Fibroblast of lung (primary cell): ENCODE measurements at regions not wholly inside any gene's neighbourhood (a gene's known extent, or its start where the extent isn't known, plus 50 kb on each side); places are given as distances from the start of the nearest gene placed in this dataset.

Experiments
- DNase-seq, 2 donors: peaks; one replicate each; pipeline versions ENCODE4 v3.0.0 to v3.0.0-alpha.2; 2010; ENCODE audit warnings: low read depth in 2 of 2
- H2AFZ ChIP-seq: 2 replicates; pipeline ENCODE4 v1.5.1; 2012; ENCODE audit warnings: low read length, control low read depth, inconsistent platforms
- H3K27ac ChIP-seq: 2 replicates; pipeline ENCODE4 v1.5.1; 2011; ENCODE audit warnings: low read length, control low read depth; ENCODE audit not compliant: insufficient read depth
- H3K27me3 ChIP-seq: 2 replicates; pipeline ENCODE4 v1.5.1; 2011; ENCODE audit warnings: mild to moderate bottlenecking, low read length; ENCODE audit not compliant: control insufficient read depth, insufficient read depth
- H3K36me3 ChIP-seq: 2 replicates; pipeline ENCODE4 v1.5.1; 2011; ENCODE audit warnings: low read length; ENCODE audit not compliant: control insufficient read depth, insufficient read depth
- H3K4me1 ChIP-seq: 2 replicates; pipeline ENCODE4 v1.5.1; 2011; ENCODE audit warnings: low read length; ENCODE audit not compliant: control insufficient read depth, insufficient read depth; ENCODE audit errors: extremely low read depth
- H3K4me2 ChIP-seq: 2 replicates; pipeline ENCODE4 v1.5.1; 2011; ENCODE audit warnings: low read length, control low read depth; ENCODE audit not compliant: insufficient read depth; ENCODE audit errors: extremely low read depth
- H3K4me3 ChIP-seq, 4 experiments: fragments of 200-600 bp in 1 of 4; sonication (generic) in 1 of 4; replicated peaks in 1 of 4; 2 replicates each; pipeline ENCODE4 v1.5.1; 2011 to 2016; ENCODE audit warnings: low read length in 4 of 4, low read depth in 3 of 4, mild to moderate bottlenecking in 3 of 4, control low read depth in 2 of 4, inconsistent platforms in 1 of 4, mixed read lengths in 1 of 4; ENCODE audit not compliant: insufficient read depth in 1 of 4; ENCODE audit errors: control extremely low read depth in 1 of 4
- H3K79me2 ChIP-seq: 2 replicates; pipeline ENCODE4 v1.5.1; 2012; ENCODE audit warnings: mild to moderate bottlenecking, low read length, inconsistent platforms; ENCODE audit not compliant: control insufficient read depth, insufficient read depth
- H3K9ac ChIP-seq: 2 replicates; pipeline ENCODE4 v1.5.1; 2011; ENCODE audit warnings: mild to moderate bottlenecking, low read length, control low read depth; ENCODE audit not compliant: insufficient read depth
- H3K9me3 ChIP-seq: 2 replicates; pipeline ENCODE4 v1.5.1; 2012; ENCODE audit warnings: low read depth, low read length; ENCODE audit not compliant: control insufficient read depth, insufficient read depth
- H4K20me1 ChIP-seq: 2 replicates; pipeline ENCODE4 v1.5.1; 2011; ENCODE audit warnings: low read length; ENCODE audit not compliant: control insufficient read depth, insufficient read depth; ENCODE audit errors: extremely low read depth
- EZH2 ChIP-seq: IDR thresholded peaks from 2 replicates; pipeline ENCODE4 v1.5.1; 2012; ENCODE audit warnings: low read length, control low read depth, mild to moderate bottlenecking; ENCODE audit errors: missing control alignments
- TF ChIP-seq, protein P1 (sequence below), 2 donors: IDR thresholded peaks in 1 of 2; conservative IDR thresholded peaks in 1 of 2; 1 replicate in 1 of 2; 2 replicates in 1 of 2; pipeline ENCODE4 v1.5.1; 2011 to 2012; ENCODE audit warnings: low read length in 2 of 2, control low read depth in 1 of 2, inconsistent platforms in 1 of 2, low read depth in 1 of 2, mild to moderate bottlenecking in 1 of 2

- no peak for DNase-seq
- Histone ChIP-seq H3K9ac (no peak overlapping the region), H3K9me3 (no peaks in the 10 kb centered on the region), H3K4me3 (no peak overlapping the region), H3K79me2 (no peaks in the 10 kb centered on the region), H4K20me1 (no peaks in the 10 kb centered on the region), H2AFZ (no peak overlapping the region), H3K4me2 (no peak overlapping the region), H3K36me3 (no peaks in the 10 kb centered on the region), H3K4me1 (no peaks in the 10 kb centered on the region), H3K27ac (no peak overlapping the region), H3K27me3 (no peaks in the 10 kb centered on the region)
- no peak for TF ChIP-seq EZH2
- TF ChIP-seq, protein P1, sequence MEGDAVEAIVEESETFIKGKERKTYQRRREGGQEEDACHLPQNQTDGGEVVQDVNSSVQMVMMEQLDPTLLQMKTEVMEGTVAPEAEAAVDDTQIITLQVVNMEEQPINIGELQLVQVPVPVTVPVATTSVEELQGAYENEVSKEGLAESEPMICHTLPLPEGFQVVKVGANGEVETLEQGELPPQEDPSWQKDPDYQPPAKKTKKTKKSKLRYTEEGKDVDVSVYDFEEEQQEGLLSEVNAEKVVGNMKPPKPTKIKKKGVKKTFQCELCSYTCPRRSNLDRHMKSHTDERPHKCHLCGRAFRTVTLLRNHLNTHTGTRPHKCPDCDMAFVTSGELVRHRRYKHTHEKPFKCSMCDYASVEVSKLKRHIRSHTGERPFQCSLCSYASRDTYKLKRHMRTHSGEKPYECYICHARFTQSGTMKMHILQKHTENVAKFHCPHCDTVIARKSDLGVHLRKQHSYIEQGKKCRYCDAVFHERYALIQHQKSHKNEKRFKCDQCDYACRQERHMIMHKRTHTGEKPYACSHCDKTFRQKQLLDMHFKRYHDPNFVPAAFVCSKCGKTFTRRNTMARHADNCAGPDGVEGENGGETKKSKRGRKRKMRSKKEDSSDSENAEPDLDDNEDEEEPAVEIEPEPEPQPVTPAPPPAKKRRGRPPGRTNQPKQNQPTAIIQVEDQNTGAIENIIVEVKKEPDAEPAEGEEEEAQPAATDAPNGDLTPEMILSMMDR (conservative IDR thresholded peaks at IDR 0.05 in 1 of 2, IDR thresholded peaks at IDR 0.05 in 1 of 2; ENCODE audit: low read depth in 1 of 2, low read length in 2 of 2) = no peak
Observed at GRCh38 chr15:58293622-58294550, 137.9 kb upstream of the LIPC start.

DNA sequence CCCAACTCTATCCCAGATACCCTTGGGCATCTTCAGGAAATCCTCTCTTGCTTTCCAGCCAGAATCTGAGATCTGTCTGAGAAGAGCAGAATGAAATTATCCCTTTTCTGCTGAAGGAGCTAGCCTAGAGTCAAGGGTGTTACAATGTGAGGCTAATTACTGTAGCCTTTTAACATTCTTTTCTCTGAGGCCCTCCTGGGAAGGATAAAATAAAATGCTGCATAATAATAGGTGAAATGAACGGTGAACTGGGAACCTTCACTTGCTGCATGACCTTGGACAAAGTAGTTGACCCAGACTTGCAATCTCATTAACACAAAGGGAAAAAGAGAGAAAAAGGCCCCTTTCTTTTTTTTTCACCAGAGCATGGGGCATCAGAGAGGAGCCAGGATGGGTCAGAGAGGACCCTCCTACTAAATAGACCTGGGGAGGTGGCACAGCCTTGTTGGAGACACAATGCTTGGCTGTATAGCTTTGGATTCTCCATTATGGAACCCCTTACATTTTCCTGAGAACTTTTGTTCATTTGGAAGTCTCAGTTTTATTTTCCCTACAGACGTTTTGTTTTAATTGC lies 137.0 kb upstream of the LIPC start:
- Histone ChIP-seq H3K27ac (no peak overlapping the region), H3K9ac (no peak overlapping the region)

DNA sequence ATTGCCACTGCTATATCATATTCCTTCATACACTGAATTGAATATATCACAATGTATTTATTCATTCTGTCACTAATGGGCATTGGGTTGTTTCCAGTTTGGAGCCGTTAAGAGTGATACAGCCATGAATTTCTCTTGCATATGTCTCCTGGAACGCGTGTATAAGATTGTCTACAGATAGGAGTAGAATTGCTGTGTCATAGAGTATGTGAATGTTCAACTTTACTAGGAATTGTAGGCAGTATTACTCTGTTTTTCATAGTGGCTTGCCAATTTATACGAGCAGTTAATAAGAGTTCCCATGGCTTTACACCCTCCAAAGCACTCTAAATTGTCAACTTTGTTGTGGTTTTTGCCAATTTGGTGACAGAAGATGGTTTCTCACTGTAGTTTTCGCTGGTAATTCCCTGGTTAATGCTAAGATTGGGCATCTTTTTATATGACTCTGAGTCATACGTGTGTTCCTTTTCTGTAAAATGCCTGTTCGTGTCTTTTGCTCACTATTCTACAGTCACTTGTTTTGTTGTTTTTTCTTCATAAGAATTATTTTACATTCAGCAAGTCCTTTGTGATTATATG lies 136.1 kb upstream of the LIPC start:
- Histone ChIP-seq H2AFZ (no peak overlapping the region), H3K4me1 (no peaks in the 10 kb centered on the region), H3K9ac (no peak overlapping the region), H3K4me3 (no peak overlapping the region), H3K27ac (no peak overlapping the region), H3K79me2 (no peaks in the 10 kb centered on the region), H3K4me2 (no peak overlapping the region), H3K27me3 (no peaks in the 10 kb centered on the region), H4K20me1 (no peaks in the 10 kb centered on the region), H3K36me3 (no peaks in the 10 kb centered on the region), H3K9me3 (no peaks in the 10 kb centered on the region)
- DNase-seq = no peak
- no peak for TF ChIP-seq EZH2
- TF ChIP-seq, protein P1 (conservative IDR thresholded peaks at IDR 0.05 in 1 of 2, IDR thresholded peaks at IDR 0.05 in 1 of 2; ENCODE audit: low read depth in 1 of 2, low read length in 2 of 2) = no peak

More for the DNA sequence above, 137.0 kb upstream of the LIPC start:
- no peak for TF ChIP-seq EZH2
- TF ChIP-seq, protein P1 (conservative IDR thresholded peaks at IDR 0.05 in 1 of 2, IDR thresholded peaks at IDR 0.05 in 1 of 2; ENCODE audit: low read depth in 1 of 2, low read length in 2 of 2) = no peak
- H3K27me3 ChIP-seq = no peaks in the 10 kb centered on the region
- H3K4me1 ChIP-seq = no peaks in the 10 kb centered on the region
- H4K20me1 ChIP-seq = no peaks in the 10 kb centered on the region
- H3K9me3 ChIP-seq = no peaks in the 10 kb centered on the region
- H3K4me3 ChIP-seq = no peak overlapping the region
- no peak overlapping the region for H3K4me2 ChIP-seq
- H2AFZ ChIP-seq = no peak overlapping the region
- no peaks in the 10 kb centered on the region for H3K79me2 ChIP-seq
- no peaks in the 10 kb centered on the region for H3K36me3 ChIP-seq
- DNase-seq = no peak
